HG02943 (cell line): ENCODE measurements at regions not wholly inside any gene's neighbourhood (a gene's known extent, or its start where the extent isn't known, plus 50 kb on each side); places are given as distances from the start of the nearest gene placed in this dataset.
"Not testable (repeated sequence)": the region's sequence is repeated elsewhere in the genome, so short reads cannot be mapped to it uniquely, and the experiment has no call there.

Experiments used
- ATAC-seq: cut with Tn5 transposase; IDR thresholded peaks from one replicate; pipeline ENCODE4 v1.9.1; 2021; ENCODE audit warnings: mild to moderate bottlenecking, low read depth, moderate library complexity; ENCODE audit not compliant: unreplicated experiment

GRCh38 chr21:24658926-24659325 is 948.4 kb downstream of the MRPL39 start:
- ATAC-seq = no peak

GRCh38 chr21:24658026-24658425 is 949.3 kb downstream of the MRPL39 start:
- no peak for ATAC-seq

GRCh38 chr21:24649691-24650090 is 957.6 kb downstream of the MRPL39 start:
- no peak for ATAC-seq

- ATAC-seq = no peak
These were observed 970.6 kb downstream of the MRPL39 start for GRCh38 chr21:24636696-24637095.

GRCh38 chr21:24634749-24635148 is 972.5 kb downstream of the MRPL39 start:
- no peak for ATAC-seq

- ATAC-seq = no peak
These were observed 978.7 kb downstream of the MRPL39 start for GRCh38 chr21:24628536-24628935.

GRCh38 chr21:24628046-24628445 is 979.2 kb downstream of the MRPL39 start:
- ATAC-seq = no peak

GRCh38 chr21:24617819-24618218 is 989.5 kb downstream of the MRPL39 start:
- no peak for ATAC-seq

GRCh38 chr21:24594082-24594481 is 1013.2 kb downstream of the MRPL39 start:
- no peak for ATAC-seq

GRCh38 chr21:24590261-24590660 is 1017.0 kb downstream of the MRPL39 start:
- no peak for ATAC-seq

- ATAC-seq = no peak
These were observed 1023.8 kb downstream of the MRPL39 start for GRCh38 chr21:24583473-24583872.

- ATAC-seq = no peak
These were observed 1030.0 kb downstream of the MRPL39 start for GRCh38 chr21:24577301-24577700.

GRCh38 chr21:24561291-24561690 is 1046.0 kb downstream of the MRPL39 start:
- no peak for ATAC-seq

GRCh38 chr21:24552491-24552890 is 1054.8 kb downstream of the MRPL39 start:
- ATAC-seq = no peak

- ATAC-seq = no peak
These were observed 1061.4 kb downstream of the MRPL39 start for GRCh38 chr21:24545807-24546361.

- ATAC-seq = no peak
These were observed 1093.1 kb downstream of the MRPL39 start for GRCh38 chr21:24514081-24514733.

- ATAC-seq = no peak
These were observed 1098.2 kb downstream of the MRPL39 start for GRCh38 chr21:24509131-24509530.

- no peak for ATAC-seq
These were observed 1120.3 kb downstream of the MRPL39 start for GRCh38 chr21:24486973-24487372.

GRCh38 chr21:24483361-24483760 is 1123.9 kb downstream of the MRPL39 start:
- ATAC-seq = not testable (repeated sequence)

GRCh38 chr21:24470852-24471251 is 1136.4 kb downstream of the MRPL39 start:
- ATAC-seq = no peak

- no peak for ATAC-seq
These were observed 1150.9 kb downstream of the MRPL39 start for GRCh38 chr21:24456358-24456757.

- no peak for ATAC-seq
These were observed 1157.2 kb downstream of the MRPL39 start for GRCh38 chr21:24450119-24450518.
